SU-DHL-6 (cell line): ENCODE measurements at regions not wholly inside any gene's neighbourhood (a gene's known extent, or its start where the extent isn't known, plus 50 kb on each side); places are given as distances from the start of the nearest gene placed in this dataset.

ENCODE experiments used
- H2AFZ ChIP-seq: fragments of 200-600 bp; sonication (generic); 2 replicates; pipeline ENCODE4 v1.6.1; 2014; ENCODE audit warnings: low read depth, mild to moderate bottlenecking, moderate library complexity, mixed read lengths, antibody characterized with exemption, low read length; ENCODE audit not compliant: severe bottlenecking
- H3F3A ChIP-seq: fragments of 200-600 bp; shearing (Covaris generic); 2 replicates; pipeline ENCODE4 v1.6.0; 2016; ENCODE audit warnings: antibody characterized with exemption, mild to moderate bottlenecking; ENCODE audit not compliant: insufficient read depth
- H3K27ac ChIP-seq: fragments of 200-600 bp; sonication (generic); 2 replicates; pipeline ENCODE4 v1.5.1; 2016; ENCODE audit warnings: low read depth, mild to moderate bottlenecking, low read length, moderate library complexity, mixed read lengths
- H3K27me3 ChIP-seq: fragments of 200-600 bp; sonication (generic), shearing (Covaris generic); 2 replicates; pipeline ENCODE4 v1.6.0; 2014; ENCODE audit warnings: mild to moderate bottlenecking, low read length
- H3K36me3 ChIP-seq: fragments of 200-600 bp; sonication (generic); 2 replicates; pipeline ENCODE4 v1.6.1; 2014; ENCODE audit warnings: mild to moderate bottlenecking, low read length, mixed read lengths
- H3K4me2 ChIP-seq: fragments of 300-600, 200-600 bp; shearing (Covaris generic), sonication (generic); 2 replicates; pipeline ENCODE4 v1.6.0; 2014; ENCODE audit warnings: low read length, low read depth, mild to moderate bottlenecking; ENCODE audit not compliant: poor library complexity, severe bottlenecking
- H3K4me3 ChIP-seq: fragments of 200-600 bp; sonication (generic); 2 replicates; pipeline ENCODE4 v1.5.1; 2014; ENCODE audit warnings: antibody characterized with exemption, low read length, mild to moderate bottlenecking, mixed read lengths; ENCODE audit not compliant: insufficient read depth, poor library complexity, severe bottlenecking
- H3K79me2 ChIP-seq: fragments of 200-600 bp; sonication (generic); 2 replicates; pipeline ENCODE4 v1.6.1; 2014; ENCODE audit warnings: mild to moderate bottlenecking, low read length, moderate library complexity; ENCODE audit not compliant: insufficient read depth
- H3K9ac ChIP-seq: fragments of 200-600 bp; sonication (generic); 2 replicates; pipeline ENCODE4 v1.7.0; 2014; ENCODE audit warnings: mild to moderate bottlenecking, low read length
- H3K9me2 ChIP-seq: fragments of 200-600 bp; sonication (generic); replicated peaks from 2 replicates; pipeline ENCODE4 v1.6.1; 2014; ENCODE audit warnings: low read length; ENCODE audit not compliant: insufficient read depth
- H3K9me3 ChIP-seq: fragments of 200-600 bp; sonication (generic); 2 replicates; pipeline ENCODE4 v1.6.1; 2014; ENCODE audit warnings: low read length, mixed read lengths; ENCODE audit not compliant: insufficient read depth
- H4K20me1 ChIP-seq: fragments of 200-600 bp; sonication (generic); 2 replicates; pipeline ENCODE4 v1.6.1; 2014; ENCODE audit warnings: low read depth, mild to moderate bottlenecking, antibody characterized with exemption, low read length, moderate library complexity, mixed read lengths
- CTCF ChIP-seq: fragments of 200-600 bp; sonication (generic); IDR thresholded peaks from one replicate; pipeline ENCODE4 v1.5.1; 2017; ENCODE audit warnings: antibody characterized with exemption, mild to moderate bottlenecking, low read length, moderate library complexity; ENCODE audit not compliant: insufficient read depth, poor library complexity, severe bottlenecking
- EZH2phosphoT487 ChIP-seq: fragments of 200-600 bp; sonication (generic), shearing (Covaris generic); conservative IDR thresholded peaks from 2 replicates; pipeline ENCODE4 v1.6.1; 2018; ENCODE audit warnings: mild to moderate bottlenecking, antibody characterized with exemption, low read length, moderate library complexity, mixed read lengths

- H3K9me2 ChIP-seq, result no peaks in the 10 kb centered on the region
- H3F3A ChIP-seq, result no peaks in the 10 kb centered on the region
- H3K9ac ChIP-seq, result no peak overlapping the region
- H3K9me3 ChIP-seq, result no peaks in the 10 kb centered on the region
- H2AFZ ChIP-seq, result no peak overlapping the region
- no peak overlapping the region for H3K4me3 ChIP-seq
- H3K36me3 ChIP-seq, result no peaks in the 10 kb centered on the region
- H3K4me2 ChIP-seq, result no peak overlapping the region
- no peaks in the 10 kb centered on the region for H3K79me2 ChIP-seq
- no peak for TF ChIP-seq EZH2phosphoT487
- TF ChIP-seq CTCF, result no peak
- H3K27me3 ChIP-seq, result no peaks in the 10 kb centered on the region
- no peaks in the 10 kb centered on the region for H4K20me1 ChIP-seq
- no peak overlapping the region for H3K27ac ChIP-seq
Observed at GRCh38 chr19:28914173-28914572, 298.8 kb downstream of the UQCRFS1 start.

GRCh38 chr19:28913626-28914025, 299.3 kb downstream of the UQCRFS1 start:
- Histone ChIP-seq H3F3A (no peaks in the 10 kb centered on the region), H4K20me1 (no peaks in the 10 kb centered on the region), H3K9me3 (no peaks in the 10 kb centered on the region), H3K9ac (no peak overlapping the region), H3K9me2 (no peaks in the 10 kb centered on the region), H3K79me2 (no peaks in the 10 kb centered on the region), H3K36me3 (no peaks in the 10 kb centered on the region), H3K4me2 (no peak overlapping the region), H3K27me3 (no peaks in the 10 kb centered on the region), H2AFZ (no peak overlapping the region), H3K4me3 (no peak overlapping the region), H3K27ac (no peak overlapping the region)
- TF ChIP-seq EZH2phosphoT487 (no peak), CTCF (no peak)

- H3K9ac ChIP-seq, result no peak overlapping the region
- no peaks in the 10 kb centered on the region for H3K9me3 ChIP-seq
- H3K79me2 ChIP-seq, result no peaks in the 10 kb centered on the region
- TF ChIP-seq EZH2phosphoT487 (no peak), CTCF (no peak)
- no peak overlapping the region for H3K4me2 ChIP-seq
- no peaks in the 10 kb centered on the region for H3K27me3 ChIP-seq
- H3F3A ChIP-seq, result no peaks in the 10 kb centered on the region
- H2AFZ ChIP-seq, result no peak overlapping the region
- H3K4me3 ChIP-seq, result no peak overlapping the region
- no peak overlapping the region for H3K27ac ChIP-seq
- H4K20me1 ChIP-seq, result no peaks in the 10 kb centered on the region
- H3K9me2 ChIP-seq, result no peaks in the 10 kb centered on the region
- no peaks in the 10 kb centered on the region for H3K36me3 ChIP-seq
Observed at GRCh38 chr19:28908941-28909340, 304.0 kb downstream of the UQCRFS1 start.

- Histone ChIP-seq H3K9me2 (no peaks in the 10 kb centered on the region), H3K4me3 (no peak overlapping the region), H2AFZ (no peak overlapping the region), H3F3A (no peaks in the 10 kb centered on the region), H4K20me1 (no peaks in the 10 kb centered on the region), H3K27me3 (no peaks in the 10 kb centered on the region), H3K36me3 (no peaks in the 10 kb centered on the region), H3K27ac (no peak overlapping the region), H3K79me2 (no peaks in the 10 kb centered on the region), H3K9ac (no peak overlapping the region), H3K9me3 (no peaks in the 10 kb centered on the region), H3K4me2 (no peak overlapping the region)
- TF ChIP-seq CTCF, result no peak
- no peak for TF ChIP-seq EZH2phosphoT487
Observed at GRCh38 chr19:28907534-28907933, 305.4 kb downstream of the UQCRFS1 start.
